ENCODE measurements at regions not wholly inside any gene's neighbourhood (a gene's known extent, or its start where the extent isn't known, plus 50 kb on each side); places are given as distances from the start of the nearest gene placed in this dataset.
A peak's percentile ranks its signal among the peaks of the same experiment; 100 is the strongest.

- no peak for TF ChIP-seq CTCF (IDR thresholded peaks at IDR 0.05; ENCODE audit: low read length, missing control alignments)
- DNase-seq (ENCODE audit: low read depth), result no peak
- H3K4me3 ChIP-seq (replicated peaks; ENCODE audit: low read depth, low read length), result no peak overlapping the region
Measured at GRCh38 chr2:150166313-150167051, 321.0 kb downstream of the RND3 start.

- H3K4me3 ChIP-seq (replicated peaks; ENCODE audit: low read depth, low read length), result no peak overlapping the region
- DNase-seq (ENCODE audit: low read depth), result no peak
- TF ChIP-seq CTCF (IDR thresholded peaks at IDR 0.05; ENCODE audit: low read length, missing control alignments), result no peak
Measured at GRCh38 chr2:150165988-150166312, 321.5 kb downstream of the RND3 start.

GRCh38 chr2:150165442-150165841 is 322.0 kb downstream of the RND3 start:
- no peak overlapping the region for H3K4me3 ChIP-seq (replicated peaks; ENCODE audit: low read depth, low read length)
- TF ChIP-seq CTCF (IDR thresholded peaks at IDR 0.05; ENCODE audit: low read length, missing control alignments), result no peak
- no peak for DNase-seq (ENCODE audit: low read depth)

GRCh38 chr2:150162241-150162942 is 325.1 kb downstream of the RND3 start:
- peak; percentile 51 for DNase-seq (ENCODE audit: low read depth)
- no peak overlapping the region for H3K4me3 ChIP-seq (replicated peaks; ENCODE audit: low read depth, low read length)
- TF ChIP-seq CTCF (IDR thresholded peaks at IDR 0.05; ENCODE audit: low read length, missing control alignments), result no peak

- no peak overlapping the region for H3K4me3 ChIP-seq (replicated peaks; ENCODE audit: low read depth, low read length)
- TF ChIP-seq CTCF (IDR thresholded peaks at IDR 0.05; ENCODE audit: low read length, missing control alignments), result no peak
- DNase-seq (ENCODE audit: low read depth), result no peak
Measured at GRCh38 chr2:150160058-150160457, 327.4 kb downstream of the RND3 start.

- H3K4me3 ChIP-seq (replicated peaks; ENCODE audit: low read depth, low read length), result no peak overlapping the region
- DNase-seq (ENCODE audit: low read depth), result no peak
- no peak for TF ChIP-seq CTCF (IDR thresholded peaks at IDR 0.05; ENCODE audit: low read length, missing control alignments)
Measured at GRCh38 chr2:150159300-150159699, 328.2 kb downstream of the RND3 start.

GRCh38 chr2:150156876-150157275 is 330.6 kb downstream of the RND3 start:
- no peak for TF ChIP-seq CTCF (IDR thresholded peaks at IDR 0.05; ENCODE audit: low read length, missing control alignments)
- DNase-seq (ENCODE audit: low read depth), result no peak
- no peak overlapping the region for H3K4me3 ChIP-seq (replicated peaks; ENCODE audit: low read depth, low read length)
